ENCODE measurements at regions not wholly inside any gene's neighbourhood (a gene's known extent, or its start where the extent isn't known, plus 50 kb on each side); places are given as distances from the start of the nearest gene placed in this dataset.

DNA sequence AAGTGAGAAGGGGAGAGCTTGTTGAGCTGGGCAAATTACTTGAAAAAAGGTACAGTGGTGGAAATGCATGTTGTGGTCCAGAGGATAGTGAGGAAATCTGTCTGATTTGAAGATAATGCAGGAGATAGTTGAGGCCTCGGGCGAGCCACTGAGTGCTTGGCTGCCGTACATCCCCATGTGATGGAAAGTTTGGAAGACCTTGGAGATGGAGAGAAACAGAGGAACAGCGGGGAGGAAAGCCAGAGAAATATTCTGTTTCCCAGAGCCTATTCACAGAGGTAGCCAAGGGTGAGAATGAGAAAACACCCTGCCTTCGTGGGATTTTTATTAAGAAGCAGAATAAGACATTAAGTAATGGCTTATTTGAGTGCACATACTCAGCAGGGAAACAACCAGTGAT, 498.2 kb downstream of the BCL11B start:
- CTCF ChIA-PET, result no interaction called here
- Histone ChIP-seq H3K9me3 (ENCODE audit: control insufficient read depth, insufficient read depth, low read depth, low read length) (no peaks in the 10 kb centered on the region), H3K27ac (ENCODE audit: extremely low read depth, low read depth, low read length) (no peak overlapping the region), H3K36me3 (ENCODE audit: control insufficient read depth in 2 of 2, insufficient read depth in 1 of 2, low read length in 2 of 2) (no peaks in the 10 kb centered on the region), H3K4me1 (ENCODE audit: control insufficient read depth, insufficient read depth, low read length) (no peaks in the 10 kb centered on the region), H3K4me3 (ENCODE audit: low read depth, low read length) (no peak overlapping the region)
- POLR2A ChIA-PET, result no interaction called here
- TF ChIP-seq ZNF423 (tag by site-specific recombination; IDR thresholded peaks at IDR 0.05) (no peak), OSR2 (tag by site-specific recombination; IDR thresholded peaks at IDR 0.05) (no peak), ZNF174 (tag by site-specific recombination; IDR thresholded peaks at IDR 0.05) (no peak), ZNF350 (tag by site-specific recombination; IDR thresholded peaks at IDR 0.05) (no peak), ZNF155 (tag by site-specific recombination; IDR thresholded peaks at IDR 0.05) (no peak), ZEB2 (tag by site-specific recombination; IDR thresholded peaks at IDR 0.05) (no peak), ZNF664 (tag by site-specific recombination; IDR thresholded peaks at IDR 0.05) (no peak), ZNF501 (tag by site-specific recombination; IDR thresholded peaks at IDR 0.05) (no peak), GLIS1 (tag by site-specific recombination; IDR thresholded peaks at IDR 0.05) (no peak), HOXA7 (CRISPR knock-in tag; IDR thresholded peaks at IDR 0.05; ENCODE audit: borderline replicate concordance) (no peak), GLI2 (tag by site-specific recombination; IDR thresholded peaks at IDR 0.05; ENCODE audit: borderline replicate concordance, low read depth) (no peak)
- TF ChIP-seq, protein P1, sequence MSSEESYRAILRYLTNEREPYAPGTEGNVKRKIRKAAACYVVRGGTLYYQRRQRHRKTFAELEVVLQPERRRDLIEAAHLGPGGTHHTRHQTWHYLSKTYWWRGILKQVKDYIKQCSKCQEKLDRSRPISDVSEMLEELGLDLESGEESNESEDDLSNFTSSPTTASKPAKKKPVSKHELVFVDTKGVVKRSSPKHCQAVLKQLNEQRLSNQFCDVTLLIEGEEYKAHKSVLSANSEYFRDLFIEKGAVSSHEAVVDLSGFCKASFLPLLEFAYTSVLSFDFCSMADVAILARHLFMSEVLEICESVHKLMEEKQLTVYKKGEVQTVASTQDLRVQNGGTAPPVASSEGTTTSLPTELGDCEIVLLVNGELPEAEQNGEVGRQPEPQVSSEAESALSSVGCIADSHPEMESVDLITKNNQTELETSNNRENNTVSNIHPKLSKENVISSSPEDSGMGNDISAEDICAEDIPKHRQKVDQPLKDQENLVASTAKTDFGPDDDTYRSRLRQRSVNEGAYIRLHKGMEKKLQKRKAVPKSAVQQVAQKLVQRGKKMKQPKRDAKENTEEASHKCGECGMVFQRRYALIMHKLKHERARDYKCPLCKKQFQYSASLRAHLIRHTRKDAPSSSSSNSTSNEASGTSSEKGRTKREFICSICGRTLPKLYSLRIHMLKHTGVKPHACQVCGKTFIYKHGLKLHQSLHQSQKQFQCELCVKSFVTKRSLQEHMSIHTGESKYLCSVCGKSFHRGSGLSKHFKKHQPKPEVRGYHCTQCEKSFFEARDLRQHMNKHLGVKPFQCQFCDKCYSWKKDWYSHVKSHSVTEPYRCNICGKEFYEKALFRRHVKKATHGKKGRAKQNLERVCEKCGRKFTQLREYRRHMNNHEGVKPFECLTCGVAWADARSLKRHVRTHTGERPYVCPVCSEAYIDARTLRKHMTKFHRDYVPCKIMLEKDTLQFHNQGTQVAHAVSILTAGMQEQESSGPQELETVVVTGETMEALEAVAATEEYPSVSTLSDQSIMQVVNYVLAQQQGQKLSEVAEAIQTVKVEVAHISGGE (tag by site-specific recombination; conservative IDR thresholded peaks at IDR 0.05; ENCODE audit: low read depth), result no peak
- TF ChIP-seq, protein P2, sequence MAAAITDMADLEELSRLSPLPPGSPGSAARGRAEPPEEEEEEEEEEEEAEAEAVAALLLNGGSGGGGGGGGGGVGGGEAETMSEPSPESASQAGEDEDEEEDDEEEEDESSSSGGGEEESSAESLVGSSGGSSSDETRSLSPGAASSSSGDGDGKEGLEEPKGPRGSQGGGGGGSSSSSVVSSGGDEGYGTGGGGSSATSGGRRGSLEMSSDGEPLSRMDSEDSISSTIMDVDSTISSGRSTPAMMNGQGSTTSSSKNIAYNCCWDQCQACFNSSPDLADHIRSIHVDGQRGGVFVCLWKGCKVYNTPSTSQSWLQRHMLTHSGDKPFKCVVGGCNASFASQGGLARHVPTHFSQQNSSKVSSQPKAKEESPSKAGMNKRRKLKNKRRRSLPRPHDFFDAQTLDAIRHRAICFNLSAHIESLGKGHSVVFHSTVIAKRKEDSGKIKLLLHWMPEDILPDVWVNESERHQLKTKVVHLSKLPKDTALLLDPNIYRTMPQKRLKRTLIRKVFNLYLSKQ (tag by site-specific recombination; IDR thresholded peaks at IDR 0.05; ENCODE audit: borderline replicate concordance), result no peak

DNA sequence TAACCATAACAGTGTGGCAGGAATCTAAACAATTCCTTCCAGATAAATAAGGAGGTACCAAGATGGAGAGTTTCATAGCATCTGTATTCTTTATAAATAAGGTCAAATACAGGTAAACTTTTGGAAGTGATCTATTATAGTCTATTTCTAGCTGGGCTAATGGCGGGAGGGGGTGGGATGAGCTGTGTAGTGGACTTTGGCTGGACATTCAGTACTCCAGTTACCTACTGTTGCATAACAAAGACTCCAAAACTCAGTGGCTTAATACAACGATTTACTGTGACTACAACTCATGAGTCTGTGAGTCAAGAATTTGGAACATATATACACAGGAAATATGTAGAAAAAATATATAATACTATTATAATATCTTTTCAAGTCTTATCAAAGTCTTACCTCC, 496.1 kb downstream of the BCL11B start:
- POLR2A ChIA-PET, result no interaction called here
- Histone ChIP-seq H3K4me1 (ENCODE audit: control insufficient read depth, insufficient read depth, low read length) (no peaks in the 10 kb centered on the region), H3K9me3 (ENCODE audit: control insufficient read depth, insufficient read depth, low read depth, low read length) (no peaks in the 10 kb centered on the region), H3K4me3 (ENCODE audit: low read depth, low read length) (no peak overlapping the region), H3K27ac (ENCODE audit: extremely low read depth, low read depth, low read length) (no peak overlapping the region), H3K36me3 (ENCODE audit: control insufficient read depth in 2 of 2, insufficient read depth in 1 of 2, low read length in 2 of 2) (no peaks in the 10 kb centered on the region)
- CTCF ChIA-PET, result no interaction called here
- TF ChIP-seq, protein P3, sequence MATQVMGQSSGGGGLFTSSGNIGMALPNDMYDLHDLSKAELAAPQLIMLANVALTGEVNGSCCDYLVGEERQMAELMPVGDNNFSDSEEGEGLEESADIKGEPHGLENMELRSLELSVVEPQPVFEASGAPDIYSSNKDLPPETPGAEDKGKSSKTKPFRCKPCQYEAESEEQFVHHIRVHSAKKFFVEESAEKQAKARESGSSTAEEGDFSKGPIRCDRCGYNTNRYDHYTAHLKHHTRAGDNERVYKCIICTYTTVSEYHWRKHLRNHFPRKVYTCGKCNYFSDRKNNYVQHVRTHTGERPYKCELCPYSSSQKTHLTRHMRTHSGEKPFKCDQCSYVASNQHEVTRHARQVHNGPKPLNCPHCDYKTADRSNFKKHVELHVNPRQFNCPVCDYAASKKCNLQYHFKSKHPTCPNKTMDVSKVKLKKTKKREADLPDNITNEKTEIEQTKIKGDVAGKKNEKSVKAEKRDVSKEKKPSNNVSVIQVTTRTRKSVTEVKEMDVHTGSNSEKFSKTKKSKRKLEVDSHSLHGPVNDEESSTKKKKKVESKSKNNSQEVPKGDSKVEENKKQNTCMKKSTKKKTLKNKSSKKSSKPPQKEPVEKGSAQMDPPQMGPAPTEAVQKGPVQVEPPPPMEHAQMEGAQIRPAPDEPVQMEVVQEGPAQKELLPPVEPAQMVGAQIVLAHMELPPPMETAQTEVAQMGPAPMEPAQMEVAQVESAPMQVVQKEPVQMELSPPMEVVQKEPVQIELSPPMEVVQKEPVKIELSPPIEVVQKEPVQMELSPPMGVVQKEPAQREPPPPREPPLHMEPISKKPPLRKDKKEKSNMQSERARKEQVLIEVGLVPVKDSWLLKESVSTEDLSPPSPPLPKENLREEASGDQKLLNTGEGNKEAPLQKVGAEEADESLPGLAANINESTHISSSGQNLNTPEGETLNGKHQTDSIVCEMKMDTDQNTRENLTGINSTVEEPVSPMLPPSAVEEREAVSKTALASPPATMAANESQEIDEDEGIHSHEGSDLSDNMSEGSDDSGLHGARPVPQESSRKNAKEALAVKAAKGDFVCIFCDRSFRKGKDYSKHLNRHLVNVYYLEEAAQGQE (tag by site-specific recombination; IDR thresholded peaks at IDR 0.05), result no peak
- TF ChIP-seq ZNF366 (tag by site-specific recombination; conservative IDR thresholded peaks at IDR 0.05) (no peak), ZNF621 (tag by site-specific recombination; IDR thresholded peaks at IDR 0.05) (no peak), ZNF16 (tag by site-specific recombination; IDR thresholded peaks at IDR 0.05; ENCODE audit: low read depth) (no peak), ZNF561 (tag by site-specific recombination; IDR thresholded peaks at IDR 0.05; ENCODE audit: borderline replicate concordance) (no peak), ZNF221 (tag by site-specific recombination; IDR thresholded peaks at IDR 0.05; ENCODE audit: borderline replicate concordance) (no peak), EGR2 (tag by site-specific recombination; IDR thresholded peaks at IDR 0.05; ENCODE audit: low read depth) (no peak), ZNF112 (tag by site-specific recombination; IDR thresholded peaks at IDR 0.05) (no peak)
- TF ChIP-seq, protein P4, sequence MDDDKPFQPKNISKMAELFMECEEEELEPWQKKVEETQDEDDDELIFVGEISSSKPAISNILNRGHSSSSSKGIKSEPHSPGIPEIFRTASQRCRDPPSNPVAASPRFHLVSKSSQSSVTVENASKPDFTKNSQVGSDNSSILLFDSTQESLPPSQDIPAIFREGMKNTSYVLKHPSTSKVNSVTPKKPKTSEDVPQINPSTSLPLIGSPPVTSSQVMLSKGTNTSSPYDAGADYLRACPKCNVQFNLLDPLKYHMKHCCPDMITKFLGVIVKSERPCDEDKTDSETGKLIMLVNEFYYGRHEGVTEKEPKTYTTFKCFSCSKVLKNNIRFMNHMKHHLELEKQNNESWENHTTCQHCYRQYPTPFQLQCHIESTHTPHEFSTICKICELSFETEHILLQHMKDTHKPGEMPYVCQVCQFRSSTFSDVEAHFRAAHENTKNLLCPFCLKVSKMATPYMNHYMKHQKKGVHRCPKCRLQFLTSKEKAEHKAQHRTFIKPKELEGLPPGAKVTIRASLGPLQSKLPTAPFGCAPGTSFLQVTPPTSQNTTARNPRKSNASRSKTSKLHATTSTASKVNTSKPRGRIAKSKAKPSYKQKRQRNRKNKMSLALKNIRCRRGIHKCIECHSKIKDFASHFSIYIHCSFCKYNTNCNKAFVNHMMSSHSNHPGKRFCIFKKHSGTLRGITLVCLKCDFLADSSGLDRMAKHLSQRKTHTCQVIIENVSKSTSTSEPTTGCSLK (tag by site-specific recombination; IDR thresholded peaks at IDR 0.05), result no peak
- TF ChIP-seq, protein P5, sequence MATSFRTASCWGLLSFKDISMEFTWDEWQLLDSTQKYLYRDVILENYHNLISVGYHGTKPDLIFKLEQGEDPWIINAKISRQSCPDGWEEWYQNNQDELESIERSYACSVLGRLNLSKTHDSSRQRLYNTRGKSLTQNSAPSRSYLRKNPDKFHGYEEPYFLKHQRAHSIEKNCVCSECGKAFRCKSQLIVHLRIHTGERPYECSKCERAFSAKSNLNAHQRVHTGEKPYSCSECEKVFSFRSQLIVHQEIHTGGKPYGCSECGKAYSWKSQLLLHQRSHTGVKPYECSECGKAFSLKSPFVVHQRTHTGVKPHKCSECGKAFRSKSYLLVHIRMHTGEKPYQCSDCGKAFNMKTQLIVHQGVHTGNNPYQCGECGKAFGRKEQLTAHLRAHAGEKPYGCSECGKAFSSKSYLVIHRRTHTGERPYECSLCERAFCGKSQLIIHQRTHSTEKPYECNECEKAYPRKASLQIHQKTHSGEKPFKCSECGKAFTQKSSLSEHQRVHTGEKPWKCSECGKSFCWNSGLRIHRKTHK (tag by site-specific recombination; IDR thresholded peaks at IDR 0.05), result no peak
